ENCODE measurements at regions not wholly inside any gene's neighbourhood (a gene's known extent, or its start where the extent isn't known, plus 50 kb on each side); places are given as distances from the start of the nearest gene placed in this dataset.
"Not testable (repeated sequence)": the region's sequence is repeated elsewhere in the genome, so short reads cannot be mapped to it uniquely, and the experiment has no call there.

- no peak for DNase-seq
Observed at GRCh38 chr1:198809247-198809646, 170.4 kb downstream of the PTPRC start.

- DNase-seq = no peak
Observed at GRCh38 chr1:198811449-198811848, 172.6 kb downstream of the PTPRC start.

- no peak for DNase-seq
Observed at GRCh38 chr1:198823626-198824025, 184.8 kb downstream of the PTPRC start.

GRCh38 chr1:198825254-198825653 lies 186.4 kb downstream of the PTPRC start:
- DNase-seq = no peak

GRCh38 chr1:198829356-198829755 lies 190.5 kb downstream of the PTPRC start:
- no peak for DNase-seq

- no peak for DNase-seq
Observed at GRCh38 chr1:198829944-198830343, 191.1 kb downstream of the PTPRC start.

GRCh38 chr1:198830412-198830811 lies 191.6 kb downstream of the PTPRC start:
- DNase-seq = no peak

GRCh38 chr1:198833706-198834503 lies 195.1 kb downstream of the PTPRC start:
- DNase-seq = no peak

GRCh38 chr1:198837278-198838021 lies 198.6 kb downstream of the PTPRC start:
- no peak for DNase-seq

GRCh38 chr1:198838022-198838342 lies 199.1 kb downstream of the PTPRC start:
- DNase-seq = no peak

- no peak for DNase-seq
Observed at GRCh38 chr1:198841477-198841876, 202.6 kb downstream of the PTPRC start.

- no peak for DNase-seq
Observed at GRCh38 chr1:198842686-198843085, 203.8 kb downstream of the PTPRC start.

GRCh38 chr1:198845271-198845670 lies 206.4 kb downstream of the PTPRC start:
- no peak for DNase-seq

- DNase-seq = no peak
Observed at GRCh38 chr1:198845851-198846250, 207.0 kb downstream of the PTPRC start.

GRCh38 chr1:198846556-198846955 lies 207.7 kb downstream of the PTPRC start:
- DNase-seq = no peak

GRCh38 chr1:198848206-198848605 lies 209.4 kb downstream of the PTPRC start:
- no peak for DNase-seq

- no peak for DNase-seq
Observed at GRCh38 chr1:198848649-198849048, 209.8 kb downstream of the PTPRC start.

- no peak for DNase-seq
Observed at GRCh38 chr1:198849093-198849492, 210.3 kb downstream of the PTPRC start.

- no peak for DNase-seq
Observed at GRCh38 chr1:198850196-198850595, 211.4 kb downstream of the PTPRC start.

GRCh38 chr1:198850966-198851365 lies 212.1 kb downstream of the PTPRC start:
- not testable (repeated sequence) for DNase-seq

GRCh38 chr1:198856601-198857000 lies 217.8 kb downstream of the PTPRC start:
- no peak for DNase-seq

- DNase-seq = no peak
Observed at GRCh38 chr1:198858033-198858432, 219.2 kb downstream of the PTPRC start.

GRCh38 chr1:198860371-198860770 lies 221.5 kb downstream of the PTPRC start:
- DNase-seq = no peak

- no peak for DNase-seq
Observed at GRCh38 chr1:198861636-198862035, 222.8 kb downstream of the PTPRC start.

- DNase-seq = no peak
Observed at GRCh38 chr1:198864695-198865094, 225.9 kb downstream of the PTPRC start.
